GM19452 (cell line): ENCODE measurements at regions not wholly inside any gene's neighbourhood (a gene's known extent, or its start where the extent isn't known, plus 50 kb on each side); places are given as distances from the start of the nearest gene placed in this dataset.
"Not testable (repeated sequence)": the region's sequence is repeated elsewhere in the genome, so short reads cannot be mapped to it uniquely, and the experiment has no call there.

ENCODE experiments used
- ATAC-seq: cut with Tn5 transposase; IDR thresholded peaks from one replicate; pipeline ENCODE4 v1.9.1; 2021; ENCODE audit not compliant: unreplicated experiment

- ATAC-seq: no peak
Observed at GRCh38 chr4:28436191-28437080, 1575.8 kb downstream of the STIM2 start.

GRCh38 chr4:28443371-28443770 lies 1582.7 kb downstream of the STIM2 start:
- no peak for ATAC-seq

- ATAC-seq: no peak
Observed at GRCh38 chr4:28443801-28444412, 1583.3 kb downstream of the STIM2 start.

- no peak for ATAC-seq
Observed at GRCh38 chr4:28444886-28445496, 1584.3 kb downstream of the STIM2 start.

GRCh38 chr4:28449085-28449484 lies 1588.4 kb downstream of the STIM2 start:
- no peak for ATAC-seq

GRCh38 chr4:28451346-28451745 lies 1590.7 kb downstream of the STIM2 start:
- ATAC-seq: no peak

GRCh38 chr4:28462766-28463700 lies 1602.4 kb downstream of the STIM2 start:
- ATAC-seq: no peak

- no peak for ATAC-seq
Observed at GRCh38 chr4:28464823-28465222, 1604.2 kb downstream of the STIM2 start.

GRCh38 chr4:28466886-28467285 lies 1606.2 kb downstream of the STIM2 start:
- not testable (repeated sequence) for ATAC-seq

GRCh38 chr4:28469387-28469786 lies 1608.7 kb downstream of the STIM2 start:
- ATAC-seq: no peak

- ATAC-seq: no peak
Observed at GRCh38 chr4:28469886-28470285, 1609.2 kb downstream of the STIM2 start.

- no peak for ATAC-seq
Observed at GRCh38 chr4:28475381-28475780, 1614.7 kb downstream of the STIM2 start.

- ATAC-seq: no peak
Observed at GRCh38 chr4:28479666-28480065, 1619.0 kb downstream of the STIM2 start.

- ATAC-seq: no peak
Observed at GRCh38 chr4:28481565-28481964, 1620.9 kb downstream of the STIM2 start.

- no peak for ATAC-seq
Observed at GRCh38 chr4:28482580-28483270, 1622.1 kb downstream of the STIM2 start.

- no peak for ATAC-seq
Observed at GRCh38 chr4:28488021-28488420, 1627.4 kb downstream of the STIM2 start.

GRCh38 chr4:28490669-28491068 lies 1630.0 kb downstream of the STIM2 start:
- no peak for ATAC-seq

- no peak for ATAC-seq
Observed at GRCh38 chr4:28505064-28505463, 1644.4 kb downstream of the STIM2 start.

GRCh38 chr4:28508636-28509035 lies 1648.0 kb downstream of the STIM2 start:
- no peak for ATAC-seq

GRCh38 chr4:28514766-28515165 lies 1654.1 kb downstream of the STIM2 start:
- not testable (repeated sequence) for ATAC-seq
